ENCODE measurements at regions not wholly inside any gene's neighbourhood (a gene's known extent, or its start where the extent isn't known, plus 50 kb on each side); places are given as distances from the start of the nearest gene placed in this dataset.
A peak's percentile ranks its signal among the peaks of the same experiment; 100 is the strongest.

DNA sequence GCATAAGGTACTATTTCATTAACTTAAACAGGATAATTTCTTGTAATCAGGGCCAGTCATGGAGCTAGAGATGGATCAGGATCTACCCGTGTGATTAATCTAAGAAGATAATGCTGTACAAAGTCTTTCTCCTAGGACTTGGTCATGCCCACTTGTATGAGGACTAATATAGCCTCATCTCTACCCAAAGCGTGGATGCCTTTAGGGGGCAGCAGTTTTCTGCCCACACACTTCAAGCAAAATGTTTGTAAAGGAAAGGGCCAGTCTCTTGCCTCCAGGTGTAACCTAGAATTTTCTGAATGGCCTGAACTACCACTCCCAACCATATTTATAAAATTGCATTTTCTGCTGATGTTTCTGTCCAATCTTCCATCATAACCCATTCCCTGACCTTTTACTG lies 764.0 kb upstream of the IGFBP3 start:
- peak; percentile 9 for DNase-seq (ENCODE audit: low read depth)
- H3K4me3 ChIP-seq (ENCODE audit: low read depth, low read length) = no peak overlapping the region
- no peak for TF ChIP-seq MAX (IDR thresholded peaks at IDR 0.05; ENCODE audit: low read depth, low read length)
- TF ChIP-seq MYC (IDR thresholded peaks at IDR 0.05; ENCODE audit: low read depth, low read length) = no peak
- TF ChIP-seq CTCF (IDR thresholded peaks at IDR 0.05; ENCODE audit: low read depth, low read length) = peak; percentile 26
- no peak for TF ChIP-seq POLR2A (IDR thresholded peaks at IDR 0.05; ENCODE audit: extremely low read depth, insufficient read length)

GRCh38 chr7:46682836-46683624 lies 762.0 kb upstream of the IGFBP3 start:
- DNase-seq (ENCODE audit: low read depth) = no peak
- H3K4me3 ChIP-seq (ENCODE audit: low read depth, low read length) = no peak overlapping the region
- TF ChIP-seq CTCF (IDR thresholded peaks at IDR 0.05; ENCODE audit: low read depth, low read length) (no peak), MAX (IDR thresholded peaks at IDR 0.05; ENCODE audit: low read depth, low read length) (no peak), POLR2A (IDR thresholded peaks at IDR 0.05; ENCODE audit: extremely low read depth, insufficient read length) (no peak), MYC (IDR thresholded peaks at IDR 0.05; ENCODE audit: low read depth, low read length) (no peak)

- no peak for TF ChIP-seq POLR2A (IDR thresholded peaks at IDR 0.05; ENCODE audit: extremely low read depth, insufficient read length)
- no peak for TF ChIP-seq MYC (IDR thresholded peaks at IDR 0.05; ENCODE audit: low read depth, low read length)
- TF ChIP-seq MAX (IDR thresholded peaks at IDR 0.05; ENCODE audit: low read depth, low read length) = no peak
- no peak for TF ChIP-seq CTCF (IDR thresholded peaks at IDR 0.05; ENCODE audit: low read depth, low read length)
- no peak for DNase-seq (ENCODE audit: low read depth)
- H3K4me3 ChIP-seq (ENCODE audit: low read depth, low read length) = no peak overlapping the region
These were observed 760.9 kb upstream of the IGFBP3 start for GRCh38 chr7:46681865-46682503.

GRCh38 chr7:46680147-46680546 lies 759.1 kb upstream of the IGFBP3 start:
- no peak for DNase-seq (ENCODE audit: low read depth)
- no peak for TF ChIP-seq CTCF (IDR thresholded peaks at IDR 0.05; ENCODE audit: low read depth, low read length)
- TF ChIP-seq MAX (IDR thresholded peaks at IDR 0.05; ENCODE audit: low read depth, low read length) = no peak
- no peak for TF ChIP-seq POLR2A (IDR thresholded peaks at IDR 0.05; ENCODE audit: extremely low read depth, insufficient read length)
- TF ChIP-seq MYC (IDR thresholded peaks at IDR 0.05; ENCODE audit: low read depth, low read length) = no peak
- H3K4me3 ChIP-seq (ENCODE audit: low read depth, low read length) = no peak overlapping the region

GRCh38 chr7:46679671-46680070 lies 758.6 kb upstream of the IGFBP3 start:
- TF ChIP-seq MYC (IDR thresholded peaks at IDR 0.05; ENCODE audit: low read depth, low read length) (no peak), POLR2A (IDR thresholded peaks at IDR 0.05; ENCODE audit: extremely low read depth, insufficient read length) (no peak)
- no peak overlapping the region for H3K4me3 ChIP-seq (ENCODE audit: low read depth, low read length)
- DNase-seq (ENCODE audit: low read depth) = no peak

DNA sequence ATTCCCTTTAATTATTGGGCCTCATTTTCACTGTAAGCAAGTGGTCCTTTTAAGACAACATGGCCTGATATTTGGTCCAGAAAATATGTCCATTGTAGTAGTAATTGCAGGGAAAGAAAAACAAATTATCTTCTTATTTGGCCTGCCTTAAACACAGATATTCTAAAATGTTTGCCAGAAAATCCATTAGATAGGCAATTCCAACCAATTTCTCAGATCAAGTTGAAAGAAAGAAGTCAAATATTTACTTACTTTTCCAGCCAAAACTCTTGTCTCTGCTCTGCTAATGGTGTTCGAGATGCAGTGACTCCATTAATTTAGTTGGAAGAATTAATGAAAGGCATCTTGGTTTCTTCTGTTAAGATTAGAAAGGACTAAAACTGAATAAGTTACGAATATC lies 757.3 kb upstream of the IGFBP3 start:
- TF ChIP-seq POLR2A (IDR thresholded peaks at IDR 0.05; ENCODE audit: extremely low read depth, insufficient read length) = no peak
- no peak for TF ChIP-seq CTCF (IDR thresholded peaks at IDR 0.05; ENCODE audit: low read depth, low read length)
- TF ChIP-seq MAX (IDR thresholded peaks at IDR 0.05; ENCODE audit: low read depth, low read length) = no peak
- TF ChIP-seq MYC (IDR thresholded peaks at IDR 0.05; ENCODE audit: low read depth, low read length) = no peak

More for the DNA sequence above, 757.3 kb upstream of the IGFBP3 start:
- H3K4me3 ChIP-seq (ENCODE audit: low read depth, low read length) = no peak overlapping the region
- no peak for DNase-seq (ENCODE audit: low read depth)
